Kidney (tissue), 13 donors: ENCODE measurements at regions not wholly inside any gene's neighbourhood (a gene's known extent, or its start where the extent isn't known, plus 50 kb on each side); places are given as distances from the start of the nearest gene placed in this dataset.

Experiments used
- DNase-seq, 5 donors: peaks; one replicate each; pipeline ENCODE4 v3.0.0-alpha.2; 2013 to 2020
- FAIRE-seq: peaks from 2 replicates; lab custom pipeline; 2012; peaks lifted over from hg19 to GRCh38; lab: Jason Lieb, UNC
- H3K27ac ChIP-seq, 2 donors: one replicate each; pipeline ENCODE4 v1.7.0; 2013; ENCODE audit warnings: low read depth in 2 of 2, low read length in 2 of 2, inconsistent platforms in 1 of 2
- H3K27me3 ChIP-seq: one replicate; pipeline ENCODE4 v1.7.1; 2013; ENCODE audit warnings: low read length, inconsistent platforms; ENCODE audit not compliant: control insufficient read depth, insufficient read depth
- H3K36me3 ChIP-seq, 3 donors: one replicate each; pipeline versions ENCODE4 v1.7.0 to v1.7.1; 2013; ENCODE audit warnings: low read length in 3 of 3, control low read depth in 1 of 3, inconsistent platforms in 1 of 3; ENCODE audit not compliant: insufficient read depth in 3 of 3, control insufficient read depth in 2 of 3
- H3K4me1 ChIP-seq, 3 donors: one replicate each; pipeline versions ENCODE4 v1.7.0 to v1.7.1; 2013; ENCODE audit warnings: low read length in 3 of 3, inconsistent platforms in 1 of 3, low read depth in 1 of 3; ENCODE audit not compliant: control insufficient read depth in 2 of 3, insufficient read depth in 2 of 3
- H3K4me3 ChIP-seq, 3 donors: one replicate each; pipeline versions ENCODE4 v1.7.0 to v1.8.1; 2013; ENCODE audit warnings: low read length in 3 of 3, control low read depth in 1 of 3, inconsistent platforms in 1 of 3
- H3K9ac ChIP-seq, 3 donors: one replicate each; pipeline versions ENCODE4 v1.7.0 to v1.7.1; 2013; ENCODE audit warnings: low read length in 3 of 3, control low read depth in 1 of 3, inconsistent platforms in 1 of 3
- H3K9me3 ChIP-seq, 3 donors: one replicate each; pipeline versions ENCODE4 v1.7.0 to v1.7.1; 2013; ENCODE audit warnings: low read length in 3 of 3, control low read depth in 1 of 3, inconsistent platforms in 1 of 3; ENCODE audit not compliant: control insufficient read depth in 2 of 3, insufficient read depth in 1 of 3
- intact Hi-C: fragments of 100-400 bp; cut with DNase I; formaldehyde crosslinking; loops from one replicate; pipeline ENCODE4 v1.11.1; 2022
- TF ChIP-seq, protein P1 (sequence below): IDR thresholded peaks from 3 replicates; pipeline ENCODE4 v1.5.1; 2012; ENCODE audit warnings: mild to moderate bottlenecking, moderate library complexity, borderline replicate concordance; ENCODE audit not compliant: insufficient read depth; ENCODE audit errors: extremely low read depth
- donor health status: control.
- donor health status: control.
- donor health status: control.
- donor health status: control.
- donor health status: control.
- donor health status: DM: yes; HTN: yes; CAD: no.
- donor health status: Normal renal cell carcinoma (clear cell type).

DNA sequence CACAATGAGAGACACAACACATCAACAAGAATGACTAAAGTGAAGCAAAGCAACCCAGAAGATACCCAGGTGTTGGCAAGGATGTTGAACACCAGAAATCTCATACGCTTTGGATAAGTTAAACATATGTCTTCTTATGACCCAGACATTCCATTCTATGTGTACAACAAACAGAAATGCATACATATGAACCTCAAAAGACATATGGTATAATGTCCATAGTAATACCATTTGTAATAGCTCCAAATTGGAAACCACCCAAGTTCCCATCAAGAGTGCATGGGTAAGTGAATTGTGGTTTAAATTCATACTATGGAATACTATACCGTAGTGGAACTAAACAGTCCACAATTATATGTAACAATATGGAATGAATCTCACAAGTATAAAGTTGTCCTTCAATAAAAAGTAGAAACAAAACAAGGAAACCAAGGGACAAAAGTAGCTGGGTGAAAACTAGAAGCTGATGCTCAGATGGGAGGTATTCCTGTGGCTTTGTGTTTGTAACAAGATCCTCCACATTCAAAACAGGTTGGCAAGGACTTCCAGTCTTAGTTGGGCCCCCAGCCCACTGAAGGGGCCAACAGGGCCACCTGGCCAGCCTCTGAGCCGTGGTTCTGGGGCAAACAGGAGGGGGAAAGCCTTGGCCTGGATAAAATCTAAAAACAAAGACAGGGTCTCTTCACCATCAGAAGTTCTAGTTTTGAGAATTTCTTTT, 171.8 kb upstream of the PITX1 start:
- Histone ChIP-seq H3K9ac (no peak overlapping the region), H3K4me1 (no peaks in the 10 kb centered on the region), H3K4me3 (no peak overlapping the region), H3K27me3 (no peaks in the 10 kb centered on the region), H3K9me3 (peaks cover 0 to 13% (median 0%) of the 10 kb centered on the region in 3 donors), H3K27ac (no peak overlapping the region), H3K36me3 (no peaks in the 10 kb centered on the region)
- intact Hi-C loops = no loop called here
- FAIRE-seq (no peak), DNase-seq (no peak)
- TF ChIP-seq, protein P1, sequence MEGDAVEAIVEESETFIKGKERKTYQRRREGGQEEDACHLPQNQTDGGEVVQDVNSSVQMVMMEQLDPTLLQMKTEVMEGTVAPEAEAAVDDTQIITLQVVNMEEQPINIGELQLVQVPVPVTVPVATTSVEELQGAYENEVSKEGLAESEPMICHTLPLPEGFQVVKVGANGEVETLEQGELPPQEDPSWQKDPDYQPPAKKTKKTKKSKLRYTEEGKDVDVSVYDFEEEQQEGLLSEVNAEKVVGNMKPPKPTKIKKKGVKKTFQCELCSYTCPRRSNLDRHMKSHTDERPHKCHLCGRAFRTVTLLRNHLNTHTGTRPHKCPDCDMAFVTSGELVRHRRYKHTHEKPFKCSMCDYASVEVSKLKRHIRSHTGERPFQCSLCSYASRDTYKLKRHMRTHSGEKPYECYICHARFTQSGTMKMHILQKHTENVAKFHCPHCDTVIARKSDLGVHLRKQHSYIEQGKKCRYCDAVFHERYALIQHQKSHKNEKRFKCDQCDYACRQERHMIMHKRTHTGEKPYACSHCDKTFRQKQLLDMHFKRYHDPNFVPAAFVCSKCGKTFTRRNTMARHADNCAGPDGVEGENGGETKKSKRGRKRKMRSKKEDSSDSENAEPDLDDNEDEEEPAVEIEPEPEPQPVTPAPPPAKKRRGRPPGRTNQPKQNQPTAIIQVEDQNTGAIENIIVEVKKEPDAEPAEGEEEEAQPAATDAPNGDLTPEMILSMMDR = no peak

DNA sequence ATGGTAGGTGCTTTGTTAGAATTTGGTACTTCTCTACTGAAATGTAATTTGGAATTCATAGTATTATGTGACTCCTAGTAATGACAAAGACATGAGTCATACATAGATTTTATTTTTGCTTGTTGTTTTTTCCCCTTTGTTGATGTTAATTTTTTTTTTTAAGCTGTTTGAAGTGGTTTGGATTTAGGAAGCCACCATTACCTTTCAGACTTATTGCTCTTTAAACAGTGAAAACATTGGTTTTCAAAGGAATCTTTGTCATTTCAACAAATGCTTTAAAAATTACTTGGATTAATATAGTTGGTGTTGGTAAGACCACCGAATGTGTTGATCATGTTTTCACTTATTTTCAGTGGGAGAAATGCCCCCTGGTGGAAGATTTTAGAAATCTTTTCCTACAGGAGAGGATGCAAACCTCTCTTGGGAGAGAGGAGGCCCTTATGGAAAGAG, 170.1 kb upstream of the PITX1 start:
- DNase-seq (peak in 1 of 5 donors; percentile 29), FAIRE-seq (no peak)
- Histone ChIP-seq H3K4me1 (no peaks in the 10 kb centered on the region), H3K27me3 (no peaks in the 10 kb centered on the region), H3K9me3 (peaks cover 0 to 13% (median 0%) of the 10 kb centered on the region in 3 donors), H3K9ac (no peak overlapping the region), H3K27ac (no peak overlapping the region), H3K36me3 (no peaks in the 10 kb centered on the region), H3K4me3 (no peak overlapping the region)
- intact Hi-C loops = no loop called here
- TF ChIP-seq, protein P1 = peak; percentile 11

DNA sequence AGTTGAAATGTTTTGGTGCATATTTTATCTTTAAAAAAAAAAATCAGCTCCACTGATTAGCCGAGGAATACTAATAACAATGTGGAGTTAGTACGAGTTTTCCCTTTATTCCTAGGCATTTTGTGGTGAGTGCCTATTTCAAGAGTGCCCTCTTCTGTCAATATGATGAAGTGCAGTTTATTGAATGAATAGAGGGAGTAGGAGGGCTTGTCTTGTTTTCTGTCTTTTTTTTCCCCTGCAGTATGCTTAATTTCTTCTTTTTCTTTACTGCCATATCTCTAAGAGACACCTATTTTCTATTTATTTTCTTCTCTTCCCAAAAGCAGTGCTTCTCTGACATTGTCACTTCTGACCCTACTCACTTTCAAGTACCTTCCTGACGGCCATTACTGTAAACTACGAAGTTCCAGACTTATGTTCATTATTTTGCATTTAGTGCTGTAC, 169.6 kb upstream of the PITX1 start:
- Histone ChIP-seq H3K27ac (no peak overlapping the region), H3K4me3 (no peak overlapping the region), H3K9me3 (peaks cover 0 to 13% (median 0%) of the 10 kb centered on the region in 3 donors), H3K36me3 (no peaks in the 10 kb centered on the region), H3K9ac (no peak overlapping the region), H3K27me3 (no peaks in the 10 kb centered on the region), H3K4me1 (no peaks in the 10 kb centered on the region)
- DNase-seq = no peak
- intact Hi-C loops = no loop called here
- FAIRE-seq = peak; percentile 23
- TF ChIP-seq, protein P1 = no peak

DNA sequence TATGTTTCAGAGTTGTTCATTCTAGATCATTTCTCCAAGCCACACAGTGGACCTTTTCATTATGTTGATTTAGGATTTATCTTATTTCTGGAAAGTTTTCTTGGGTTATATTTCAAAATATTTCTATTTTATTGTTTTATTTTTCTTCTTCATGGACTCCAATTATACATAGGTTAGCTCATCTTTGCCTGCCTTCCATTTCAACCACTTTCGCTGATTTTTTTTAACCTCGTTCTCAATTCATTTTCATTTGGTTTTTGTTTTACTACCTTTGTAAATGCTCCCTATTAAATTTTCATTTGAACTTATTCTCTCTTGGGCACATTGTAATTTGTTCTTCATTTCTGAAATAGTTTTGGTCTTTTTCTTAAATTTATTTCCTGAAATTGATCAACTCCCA, 169.0 kb upstream of the PITX1 start:
- FAIRE-seq = no peak
- Histone ChIP-seq H3K9ac (no peak overlapping the region), H3K27me3 (no peaks in the 10 kb centered on the region), H3K36me3 (no peaks in the 10 kb centered on the region), H3K27ac (no peak overlapping the region), H3K9me3 (peaks cover 0 to 13% (median 0%) of the 10 kb centered on the region in 3 donors), H3K4me3 (no peak overlapping the region), H3K4me1 (no peaks in the 10 kb centered on the region)
- TF ChIP-seq, protein P1 = no peak
- intact Hi-C loops = no loop called here
- no peak for DNase-seq
